Gastroesophageal sphincter (tissue), 4 donors: ENCODE measurements at regions not wholly inside any gene's neighbourhood (a gene's known extent, or its start where the extent isn't known, plus 50 kb on each side); places are given as distances from the start of the nearest gene placed in this dataset.
A peak's percentile ranks its signal among the peaks of the same experiment; 100 is the strongest.

ENCODE experiments used
- ATAC-seq: fragments of 150-250 bp; one replicate; pipeline ENCODE4 v1.9.1; 2016; ENCODE audit warnings: mild to moderate bottlenecking, moderate library complexity
- H3K27ac ChIP-seq, 4 donors: fragments of 200-600 bp; sonication (generic) in 3 of 4; 1 replicate in 3 of 4; 2 replicates in 1 of 4; pipeline ENCODE4 v1.5.1; 2016 to 2019
- H3K27me3 ChIP-seq: fragments of 200-600 bp; sonication (generic); one replicate; pipeline ENCODE4 v1.5.1; 2019
- H3K36me3 ChIP-seq, 2 donors: fragments of 200-600 bp; sonication (generic); one replicate each; pipeline ENCODE4 v1.5.1; 2019; ENCODE audit warnings: control low read depth in 1 of 2
- H3K4me1 ChIP-seq, 3 donors: fragments of 200-600 bp; sonication (generic); 1 replicate in 2 of 3; 2 replicates in 1 of 3; pipeline ENCODE4 v1.5.1; 2016 to 2019; ENCODE audit warnings: control low read depth in 2 of 3
- H3K4me3 ChIP-seq, 2 donors: fragments of 200-600 bp; sonication (generic); one replicate each; pipeline ENCODE4 v1.5.1; 2019; ENCODE audit warnings: mild to moderate bottlenecking in 1 of 2, moderate library complexity in 1 of 2
- H3K9me3 ChIP-seq, 3 donors: fragments of 200-600 bp; sonication (generic); one replicate each; pipeline ENCODE4 v1.5.1; 2017 to 2019; ENCODE audit warnings: control low read depth in 2 of 3
- CTCF ChIP-seq, 4 experiments: fragments of 200-600 bp in 2 of 4; fragments of 450-650 bp in 2 of 4; sonication (generic) in 1 of 4; IDR thresholded peaks; one replicate each; pipeline ENCODE4 v1.5.1; 2017 to 2019; ENCODE audit warnings: antibody characterized with exemption in 4 of 4, mild to moderate bottlenecking in 2 of 4, moderate library complexity in 2 of 4
- EP300 ChIP-seq: sonication (generic); formaldehyde crosslinking; IDR thresholded peaks from one replicate; pipeline ENCODE4 v1.6.1; 2017; ENCODE audit warnings: antibody characterized with exemption, mild to moderate bottlenecking
- POLR2A ChIP-seq, 2 donors: fragments of 450-650 bp; IDR thresholded peaks; one replicate each; pipeline ENCODE4 v1.6.1; 2017; ENCODE audit warnings: antibody characterized with exemption in 2 of 2, mild to moderate bottlenecking in 2 of 2, moderate library complexity in 1 of 2
- POLR2AphosphoS5 ChIP-seq: sonication (generic); formaldehyde crosslinking; IDR thresholded peaks from one replicate; pipeline ENCODE4 v1.6.1; 2017; ENCODE audit warnings: antibody characterized with exemption
- WGBS, 2 donors: methylation state at CpG; one replicate each; pipeline ENCODE4 v1.1.5; 2018; ENCODE audit warnings: low coverage in 1 of 2; 5-methylcytosine and 5-hydroxymethylcytosine counted together

GRCh38 chr14:21937996-21938395 lies 264.4 kb upstream of the OR4E1 start:
- WGBS, 2 donors, result 44 to 64% methylated on average over 1 to 2 of the region's 2 CpGs

GRCh38 chr14:21933681-21934080 lies 260.1 kb upstream of the OR4E1 start:
- no peak overlapping the region for H3K27ac ChIP-seq
- H3K36me3 ChIP-seq, result no peaks in the 10 kb centered on the region
- ATAC-seq, result no peak
- H3K9me3 ChIP-seq, result no peaks in the 10 kb centered on the region
- WGBS, 2 donors, result 26 to 33% methylated on average over 1 of the region's 1 CpG
- no peak overlapping the region for H3K4me3 ChIP-seq
- TF ChIP-seq CTCF (IDR thresholded peaks at IDR 0.05), result peak in 2 of 4 experiments; percentile 5 to 25
- TF ChIP-seq POLR2AphosphoS5, result no peak
- H3K4me1 ChIP-seq, result no peaks in the 10 kb centered on the region
- H3K27me3 ChIP-seq, result no peaks in the 10 kb centered on the region

More at GRCh38 chr14:21937996-21938395, 264.4 kb upstream of the OR4E1 start:
- no peaks in the 10 kb centered on the region for H3K4me1 ChIP-seq
- TF ChIP-seq POLR2A (IDR thresholded peaks at IDR 0.05), result no peak
- TF ChIP-seq EP300, result no peak
- no peak for TF ChIP-seq CTCF (IDR thresholded peaks at IDR 0.05)
- TF ChIP-seq POLR2AphosphoS5, result no peak
- no peaks in the 10 kb centered on the region for H3K27me3 ChIP-seq
- no peak overlapping the region for H3K27ac ChIP-seq
- ATAC-seq, result no peak
- H3K36me3 ChIP-seq, result no peaks in the 10 kb centered on the region
- no peaks in the 10 kb centered on the region for H3K9me3 ChIP-seq
- H3K4me3 ChIP-seq, result no peak overlapping the region

GRCh38 chr14:21924479-21924878 lies 250.9 kb upstream of the OR4E1 start:
- no peaks in the 10 kb centered on the region for H3K9me3 ChIP-seq
- H3K27ac ChIP-seq, result no peak overlapping the region
- H3K4me1 ChIP-seq, result no peaks in the 10 kb centered on the region
- no peak overlapping the region for H3K4me3 ChIP-seq
- H3K27me3 ChIP-seq, result peaks cover 7% of the 10 kb centered on the region
- H3K36me3 ChIP-seq, result no peaks in the 10 kb centered on the region
- 55 to 58% methylated on average over 5 of the region's 5 CpGs for WGBS, 2 donors
- no peak for TF ChIP-seq EP300
- TF ChIP-seq POLR2A (IDR thresholded peaks at IDR 0.05), result no peak
- TF ChIP-seq CTCF (IDR thresholded peaks at IDR 0.05), result no peak
- TF ChIP-seq POLR2AphosphoS5, result no peak
- no peak for ATAC-seq

- no peak for TF ChIP-seq CTCF (IDR thresholded peaks at IDR 0.05)
- no peak for TF ChIP-seq POLR2AphosphoS5
- Histone ChIP-seq H3K36me3 (no peaks in the 10 kb centered on the region), H3K27me3 (peaks cover 7% of the 10 kb centered on the region), H3K27ac (no peak overlapping the region), H3K9me3 (no peaks in the 10 kb centered on the region), H3K4me1 (no peaks in the 10 kb centered on the region), H3K4me3 (no peak overlapping the region)
- ATAC-seq, result no peak
These were observed 250.2 kb upstream of the OR4E1 start for GRCh38 chr14:21923820-21924219.

- H3K9me3 ChIP-seq, result no peaks in the 10 kb centered on the region
- H3K36me3 ChIP-seq, result no peaks in the 10 kb centered on the region
- H3K27me3 ChIP-seq, result peaks cover 3% of the 10 kb centered on the region
- no peak overlapping the region for H3K4me3 ChIP-seq
- no peaks in the 10 kb centered on the region for H3K4me1 ChIP-seq
- TF ChIP-seq EP300 (no peak), POLR2AphosphoS5 (no peak), CTCF (IDR thresholded peaks at IDR 0.05) (no peak), POLR2A (IDR thresholded peaks at IDR 0.05) (no peak)
- no peak for ATAC-seq
- 20 to 89% methylated on average over 1 of the region's 1 CpG for WGBS, 2 donors
- no peak overlapping the region for H3K27ac ChIP-seq
These were observed 247.8 kb upstream of the OR4E1 start for GRCh38 chr14:21921453-21921852.
